A673 (cell line): ENCODE measurements at regions not wholly inside any gene's neighbourhood (a gene's known extent, or its start where the extent isn't known, plus 50 kb on each side); places are given as distances from the start of the nearest gene placed in this dataset.

ENCODE experiments used
- BruUV-seq: library from RNA; stranded (reverse); fragments of 400-500 nt; replicated peaks from 2 replicates; lab custom pipeline; 2021; lab: Mats Ljungman, UMichigan
- CTCF ChIA-PET: fragments of 300-600 bp; sonication (Branson Sonifier 250); formaldehyde crosslinking; loops from one replicate; lab custom pipeline; 2022; ENCODE audit warnings: antibody characterized with exemption; lab: Charles Lee
- POLR2A ChIA-PET: fragments of 300-600 bp; sonication (Branson Sonifier 250); formaldehyde crosslinking; loops from one replicate; lab custom pipeline; 2022; ENCODE audit warnings: antibody characterized with exemption; ENCODE audit not compliant: low non-redundant PET; lab: Charles Lee
- DNase-seq: peaks from one replicate; pipeline ENCODE4 v3.0.0-alpha.2; 2015; ENCODE audit warnings: low spot score
- H3K27ac ChIP-seq: fragments of 200-600 bp; sonication (generic); 2 replicates; pipeline ENCODE4 v1.5.1; 2016; ENCODE audit warnings: mixed run types, low read depth, mild to moderate bottlenecking, mixed read lengths, antibody characterized with exemption, low read length; ENCODE audit not compliant: poor library complexity, severe bottlenecking
- H3K27me3 ChIP-seq: fragments of 200-600 bp; sonication (generic); replicated peaks from 2 replicates; pipeline ENCODE4 v1.6.1; 2017; ENCODE audit warnings: mixed run types, low read depth, mild to moderate bottlenecking, mixed read lengths, antibody characterized with exemption, low read length; ENCODE audit not compliant: insufficient read depth, poor library complexity
- H3K36me3 ChIP-seq: fragments of 200-600 bp; sonication (generic); 2 replicates; pipeline ENCODE4 v1.6.1; 2016; ENCODE audit warnings: mixed run types, mild to moderate bottlenecking, mixed read lengths, antibody characterized with exemption, low read length; ENCODE audit not compliant: insufficient read depth, poor library complexity, severe bottlenecking
- H3K4me1 ChIP-seq: fragments of 200-600 bp; sonication (generic); 2 replicates; pipeline ENCODE4 v1.6.1; 2017; ENCODE audit warnings: mixed run types, mild to moderate bottlenecking, mixed read lengths, antibody characterized with exemption, low read length; ENCODE audit not compliant: insufficient read depth, poor library complexity, severe bottlenecking
- H3K4me3 ChIP-seq: fragments of 200-600 bp; sonication (generic); 2 replicates; pipeline ENCODE4 v1.5.1; 2016; ENCODE audit warnings: low read depth, mixed run types, mild to moderate bottlenecking, mixed read lengths, low read length; ENCODE audit not compliant: poor library complexity, severe bottlenecking
- H3K9me3 ChIP-seq: fragments of 200-600 bp; sonication (generic); 2 replicates; pipeline ENCODE4 v1.6.1; 2016; ENCODE audit warnings: mixed run types, low read depth, mild to moderate bottlenecking, mixed read lengths, antibody characterized with exemption, low read length; ENCODE audit not compliant: poor library complexity, severe bottlenecking
- CTCF ChIP-seq: fragments of 300-800, 200-600 bp; sonication (generic); conservative IDR thresholded peaks from 2 replicates; pipeline ENCODE4 v1.5.1; 2017; ENCODE audit warnings: low read depth, mild to moderate bottlenecking, antibody characterized with exemption, low read length, moderate library complexity, mixed read lengths
- EZH2 ChIP-seq: fragments of 200-600 bp; sonication (generic); IDR thresholded peaks from 2 replicates; pipeline ENCODE4 v1.6.1; 2017; ENCODE audit warnings: borderline replicate concordance, low read depth, mild to moderate bottlenecking, mixed read lengths, antibody characterized with exemption, low read length; ENCODE audit not compliant: poor library complexity, severe bottlenecking
- intact Hi-C: fragments of 100-400 bp; cut with micrococcal nuclease; formaldehyde crosslinking; loops from one replicate; pipeline ENCODE4 v1.10.0; 2022; ENCODE audit not compliant: unreplicated experiment

- Histone ChIP-seq H3K4me1 (no peaks in the 10 kb centered on the region), H3K27me3 (no peaks in the 10 kb centered on the region), H3K36me3 (no peaks in the 10 kb centered on the region), H3K4me3 (no peak overlapping the region), H3K9me3 (peaks cover 7% of the 10 kb centered on the region), H3K27ac (no peak overlapping the region)
- CTCF ChIA-PET: no interaction called here
- TF ChIP-seq CTCF (no peak), EZH2 (no peak)
- no TSS peak for BruUV-seq
- no peak for DNase-seq
- POLR2A ChIA-PET: no interaction called here
- intact Hi-C loops: no loop called here
Measured at GRCh38 chr6:2517401-2517800, 233.3 kb downstream of the MYLK4 start.

GRCh38 chr6:2516059-2516458, 234.7 kb downstream of the MYLK4 start:
- Histone ChIP-seq H3K4me3 (no peak overlapping the region), H3K27me3 (no peaks in the 10 kb centered on the region), H3K9me3 (peaks cover 7% of the 10 kb centered on the region), H3K36me3 (no peaks in the 10 kb centered on the region), H3K27ac (no peak overlapping the region), H3K4me1 (no peaks in the 10 kb centered on the region)
- no TSS peak for BruUV-seq
- ChIA-PET CTCF (no interaction called here), POLR2A (no interaction called here)
- DNase-seq: no peak
- TF ChIP-seq EZH2: no peak
- TF ChIP-seq CTCF: no peak
- intact Hi-C loops: no loop called here

GRCh38 chr6:2514965-2515543, 235.7 kb downstream of the MYLK4 start:
- intact Hi-C loops: no loop called here
- Histone ChIP-seq H3K4me1 (no peaks in the 10 kb centered on the region), H3K36me3 (no peaks in the 10 kb centered on the region), H3K27ac (no peak overlapping the region), H3K9me3 (peaks cover 4% of the 10 kb centered on the region), H3K27me3 (no peaks in the 10 kb centered on the region), H3K4me3 (no peak overlapping the region)
- BruUV-seq: no TSS peak
- DNase-seq: no peak
- CTCF ChIA-PET: no interaction called here
- POLR2A ChIA-PET: no interaction called here
- TF ChIP-seq CTCF (no peak), EZH2 (no peak)
